ENCODE measurements at regions not wholly inside any gene's neighbourhood (a gene's known extent, or its start where the extent isn't known, plus 50 kb on each side); places are given as distances from the start of the nearest gene placed in this dataset.

- TF ChIP-seq POLR2A (IDR thresholded peaks at IDR 0.05) (no peak), CTCF (IDR thresholded peaks at IDR 0.05) (no peak)
- H3K4me3 ChIP-seq = no peak overlapping the region
- H3K36me3 ChIP-seq (ENCODE audit: low read depth, missing control alignments) = no peaks in the 10 kb centered on the region
- no peak for DNase-seq
- H3K4me1 ChIP-seq = no peaks in the 10 kb centered on the region
- intact Hi-C loops (cut with DNase I; ENCODE audit: low total_unique reads) = no loop called here
- no peak overlapping the region for H3K27ac ChIP-seq
- no peaks in the 10 kb centered on the region for H3K27me3 ChIP-seq
- H3K9me3 ChIP-seq = no peaks in the 10 kb centered on the region
These were observed 135.5 kb downstream of the RND3 start for GRCh38 chr2:150351922-150352321.

GRCh38 chr2:150350500-150350899, 137.0 kb downstream of the RND3 start:
- 81 to 84% methylated on average over 4 of the region's 4 CpGs for WGBS, 2 donors
- intact Hi-C loops (cut with DNase I; ENCODE audit: low total_unique reads) = no loop called here

GRCh38 chr2:150346806-150347205, 140.7 kb downstream of the RND3 start:
- intact Hi-C loops (cut with DNase I; ENCODE audit: low total_unique reads) = no loop called here

More at GRCh38 chr2:150350500-150350899, 137.0 kb downstream of the RND3 start:
- Histone ChIP-seq H3K4me3 (no peak overlapping the region), H3K4me1 (no peaks in the 10 kb centered on the region), H3K9me3 (no peaks in the 10 kb centered on the region), H3K36me3 (ENCODE audit: low read depth, missing control alignments) (no peaks in the 10 kb centered on the region), H3K27ac (no peak overlapping the region), H3K27me3 (no peaks in the 10 kb centered on the region)
- TF ChIP-seq POLR2A (IDR thresholded peaks at IDR 0.05) (no peak), CTCF (IDR thresholded peaks at IDR 0.05) (no peak)
- DNase-seq = no peak

GRCh38 chr2:150341982-150342680, 145.3 kb downstream of the RND3 start:
- WGBS, 2 donors = 82 to 88% methylated on average over 4 of the region's 4 CpGs
- intact Hi-C loops (cut with DNase I; ENCODE audit: low total_unique reads) = no loop called here
- TF ChIP-seq POLR2A (IDR thresholded peaks at IDR 0.05) (no peak), CTCF (IDR thresholded peaks at IDR 0.05) (no peak)
- Histone ChIP-seq H3K27ac (no peak overlapping the region), H3K36me3 (ENCODE audit: low read depth, missing control alignments) (no peaks in the 10 kb centered on the region), H3K4me1 (no peaks in the 10 kb centered on the region), H3K4me3 (no peak overlapping the region), H3K9me3 (no peaks in the 10 kb centered on the region), H3K27me3 (no peaks in the 10 kb centered on the region)
- DNase-seq = no peak

More at GRCh38 chr2:150346806-150347205, 140.7 kb downstream of the RND3 start:
- H3K9me3 ChIP-seq = no peaks in the 10 kb centered on the region
- no peaks in the 10 kb centered on the region for H3K4me1 ChIP-seq
- no peak overlapping the region for H3K27ac ChIP-seq
- no peaks in the 10 kb centered on the region for H3K27me3 ChIP-seq
- no peak for DNase-seq
- no peak overlapping the region for H3K4me3 ChIP-seq
- no peak for TF ChIP-seq POLR2A (IDR thresholded peaks at IDR 0.05)
- TF ChIP-seq CTCF (IDR thresholded peaks at IDR 0.05) = no peak
- WGBS, 2 donors = 88 to 94% methylated on average over 4 of the region's 4 CpGs
- no peaks in the 10 kb centered on the region for H3K36me3 ChIP-seq (ENCODE audit: low read depth, missing control alignments)

- TF ChIP-seq CTCF (IDR thresholded peaks at IDR 0.05) (no peak), POLR2A (IDR thresholded peaks at IDR 0.05) (no peak)
- 72 to 76% methylated on average over 3 of the region's 3 CpGs for WGBS, 2 donors
- no peaks in the 10 kb centered on the region for H3K27me3 ChIP-seq
- H3K4me3 ChIP-seq = no peak overlapping the region
- intact Hi-C loops (cut with DNase I; ENCODE audit: low total_unique reads) = no loop called here
- DNase-seq = no peak
- H3K4me1 ChIP-seq = no peaks in the 10 kb centered on the region
- no peaks in the 10 kb centered on the region for H3K36me3 ChIP-seq (ENCODE audit: low read depth, missing control alignments)
- no peaks in the 10 kb centered on the region for H3K9me3 ChIP-seq
- H3K27ac ChIP-seq = no peak overlapping the region
These were observed 147.5 kb downstream of the RND3 start for GRCh38 chr2:150339951-150340350.
